Gastroesophageal sphincter (tissue), 4 donors: ENCODE measurements at regions not wholly inside any gene's neighbourhood (a gene's known extent, or its start where the extent isn't known, plus 50 kb on each side); places are given as distances from the start of the nearest gene placed in this dataset.

Experiments used
- ATAC-seq: fragments of 150-250 bp; one replicate; pipeline ENCODE4 v1.9.1; 2016; ENCODE audit warnings: mild to moderate bottlenecking, moderate library complexity
- H3K27ac ChIP-seq, 4 donors: fragments of 200-600 bp; sonication (generic) in 3 of 4; 1 replicate in 3 of 4; 2 replicates in 1 of 4; pipeline ENCODE4 v1.5.1; 2016 to 2019
- H3K27me3 ChIP-seq: fragments of 200-600 bp; sonication (generic); one replicate; pipeline ENCODE4 v1.5.1; 2019
- H3K36me3 ChIP-seq, 2 donors: fragments of 200-600 bp; sonication (generic); one replicate each; pipeline ENCODE4 v1.5.1; 2019; ENCODE audit warnings: control low read depth in 1 of 2
- H3K4me1 ChIP-seq, 3 donors: fragments of 200-600 bp; sonication (generic); 1 replicate in 2 of 3; 2 replicates in 1 of 3; pipeline ENCODE4 v1.5.1; 2016 to 2019; ENCODE audit warnings: control low read depth in 2 of 3
- H3K4me3 ChIP-seq, 2 donors: fragments of 200-600 bp; sonication (generic); one replicate each; pipeline ENCODE4 v1.5.1; 2019; ENCODE audit warnings: mild to moderate bottlenecking in 1 of 2, moderate library complexity in 1 of 2
- H3K9me3 ChIP-seq, 3 donors: fragments of 200-600 bp; sonication (generic); one replicate each; pipeline ENCODE4 v1.5.1; 2017 to 2019; ENCODE audit warnings: control low read depth in 2 of 3
- CTCF ChIP-seq, 4 experiments: fragments of 200-600 bp in 2 of 4; fragments of 450-650 bp in 2 of 4; sonication (generic) in 1 of 4; IDR thresholded peaks; one replicate each; pipeline ENCODE4 v1.5.1; 2017 to 2019; ENCODE audit warnings: antibody characterized with exemption in 4 of 4, mild to moderate bottlenecking in 2 of 4, moderate library complexity in 2 of 4
- EP300 ChIP-seq: sonication (generic); formaldehyde crosslinking; IDR thresholded peaks from one replicate; pipeline ENCODE4 v1.6.1; 2017; ENCODE audit warnings: antibody characterized with exemption, mild to moderate bottlenecking
- POLR2A ChIP-seq, 2 donors: fragments of 450-650 bp; IDR thresholded peaks; one replicate each; pipeline ENCODE4 v1.6.1; 2017; ENCODE audit warnings: antibody characterized with exemption in 2 of 2, mild to moderate bottlenecking in 2 of 2, moderate library complexity in 1 of 2
- POLR2AphosphoS5 ChIP-seq: sonication (generic); formaldehyde crosslinking; IDR thresholded peaks from one replicate; pipeline ENCODE4 v1.6.1; 2017; ENCODE audit warnings: antibody characterized with exemption
- WGBS, 2 donors: methylation state at CpG; one replicate each; pipeline ENCODE4 v1.1.5; 2018; ENCODE audit warnings: low coverage in 1 of 2; 5-methylcytosine and 5-hydroxymethylcytosine counted together

GRCh38 chr2:168300460-168300859 lies 53.1 kb upstream of the STK39 start:
- H3K27me3 ChIP-seq = no peaks in the 10 kb centered on the region
- ATAC-seq = no peak
- H3K9me3 ChIP-seq = peaks cover 0 to 4% (median 0%) of the 10 kb centered on the region in 3 donors
- no peaks in the 10 kb centered on the region for H3K4me1 ChIP-seq
- WGBS, 2 donors = 5 to 19% methylated on average over 2 of the region's 2 CpGs
- TF ChIP-seq EP300 = no peak
- TF ChIP-seq POLR2A (IDR thresholded peaks at IDR 0.05) = no peak
- TF ChIP-seq POLR2AphosphoS5 = no peak
- no peak for TF ChIP-seq CTCF (IDR thresholded peaks at IDR 0.05)
- no peak overlapping the region for H3K4me3 ChIP-seq
- no peaks in the 10 kb centered on the region for H3K36me3 ChIP-seq
- no peak overlapping the region for H3K27ac ChIP-seq

GRCh38 chr2:168304024-168304681 lies 56.8 kb upstream of the STK39 start:
- Histone ChIP-seq H3K27ac (no peak overlapping the region), H3K4me1 (no peaks in the 10 kb centered on the region), H3K9me3 (peaks cover 0 to 10% (median 0%) of the 10 kb centered on the region in 3 donors), H3K4me3 (no peak overlapping the region), H3K36me3 (no peaks in the 10 kb centered on the region), H3K27me3 (no peaks in the 10 kb centered on the region)
- 97 to 100% methylated on average over 1 to 3 of the region's 3 CpGs for WGBS, 2 donors
- ATAC-seq = no peak
- TF ChIP-seq EP300 (no peak), POLR2AphosphoS5 (no peak), POLR2A (IDR thresholded peaks at IDR 0.05) (no peak), CTCF (IDR thresholded peaks at IDR 0.05) (no peak)

- no peaks in the 10 kb centered on the region for H3K36me3 ChIP-seq
- H3K4me3 ChIP-seq = no peak overlapping the region
- H3K27me3 ChIP-seq = no peaks in the 10 kb centered on the region
- H3K9me3 ChIP-seq = peaks cover 0 to 10% (median 0%) of the 10 kb centered on the region in 3 donors
- TF ChIP-seq CTCF (IDR thresholded peaks at IDR 0.05) = no peak
- TF ChIP-seq EP300 = no peak
- TF ChIP-seq POLR2A (IDR thresholded peaks at IDR 0.05) = no peak
- TF ChIP-seq POLR2AphosphoS5 = no peak
- no peak for ATAC-seq
- peaks cover 0 to 25% (median 10%) of the 10 kb centered on the region in 3 donors for H3K4me1 ChIP-seq
- no peak overlapping the region for H3K27ac ChIP-seq
Measured at GRCh38 chr2:168307379-168307778, 60.0 kb upstream of the STK39 start.

- Histone ChIP-seq H3K36me3 (no peaks in the 10 kb centered on the region), H3K9me3 (peaks cover 0 to 6% (median 0%) of the 10 kb centered on the region in 3 donors), H3K4me1 (peaks cover 0 to 41% (median 11%) of the 10 kb centered on the region in 3 donors), H3K4me3 (no peak overlapping the region), H3K27me3 (no peaks in the 10 kb centered on the region), H3K27ac (peak overlapping the region in 1 of 4 donors; percentile 76)
- WGBS, 2 donors = no CpG with 5 or more reads among the region's 1 CpG
- no peak for ATAC-seq
- TF ChIP-seq CTCF (IDR thresholded peaks at IDR 0.05) = no peak
- no peak for TF ChIP-seq POLR2A (IDR thresholded peaks at IDR 0.05)
- no peak for TF ChIP-seq EP300
- TF ChIP-seq POLR2AphosphoS5 = no peak
Measured at GRCh38 chr2:168310580-168310979, 63.2 kb upstream of the STK39 start.

- Histone ChIP-seq H3K9me3 (peaks cover 0 to 4% (median 0%) of the 10 kb centered on the region in 3 donors), H3K36me3 (no peaks in the 10 kb centered on the region), H3K27ac (peak overlapping the region in 2 of 4 donors; percentile 45 to 76), H3K4me1 (peaks cover 0 to 49% (median 16%) of the 10 kb centered on the region in 3 donors), H3K27me3 (no peaks in the 10 kb centered on the region), H3K4me3 (no peak overlapping the region)
- 0 to 5% methylated on average over 1 of the region's 2 CpGs for WGBS, 2 donors
- no peak for TF ChIP-seq POLR2AphosphoS5
- no peak for TF ChIP-seq CTCF (IDR thresholded peaks at IDR 0.05)
- no peak for TF ChIP-seq EP300
- no peak for TF ChIP-seq POLR2A (IDR thresholded peaks at IDR 0.05)
- ATAC-seq = no peak
Measured at GRCh38 chr2:168311261-168311910, 64.0 kb upstream of the STK39 start.
